ENCODE measurements at regions not wholly inside any gene's neighbourhood (a gene's known extent, or its start where the extent isn't known, plus 50 kb on each side); places are given as distances from the start of the nearest gene placed in this dataset.
"Not testable (repeated sequence)": the region's sequence is repeated elsewhere in the genome, so short reads cannot be mapped to it uniquely, and the experiment has no call there.

DNA sequence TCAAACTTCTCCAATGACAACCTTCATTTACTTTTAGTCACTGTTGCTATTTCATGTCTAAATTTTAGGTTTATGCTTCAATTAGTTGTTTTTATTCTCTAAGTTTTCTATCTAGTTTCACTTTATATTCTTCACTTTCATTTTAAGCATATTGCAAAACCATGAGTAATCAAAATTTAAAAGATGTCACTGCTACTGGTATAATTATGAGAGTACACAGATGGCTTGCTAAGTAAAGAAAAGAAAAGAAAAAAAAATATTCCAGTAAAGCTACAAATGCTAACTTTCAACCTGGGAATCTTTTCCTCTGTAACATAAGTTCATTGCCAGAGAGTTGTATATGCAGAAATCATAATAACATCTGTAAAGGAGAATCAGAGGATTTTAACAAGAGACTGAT, 1624.7 kb downstream of the PCDH9 start:
- no peak for DNase-seq (ENCODE audit: low read depth in 2 of 2)

DNA sequence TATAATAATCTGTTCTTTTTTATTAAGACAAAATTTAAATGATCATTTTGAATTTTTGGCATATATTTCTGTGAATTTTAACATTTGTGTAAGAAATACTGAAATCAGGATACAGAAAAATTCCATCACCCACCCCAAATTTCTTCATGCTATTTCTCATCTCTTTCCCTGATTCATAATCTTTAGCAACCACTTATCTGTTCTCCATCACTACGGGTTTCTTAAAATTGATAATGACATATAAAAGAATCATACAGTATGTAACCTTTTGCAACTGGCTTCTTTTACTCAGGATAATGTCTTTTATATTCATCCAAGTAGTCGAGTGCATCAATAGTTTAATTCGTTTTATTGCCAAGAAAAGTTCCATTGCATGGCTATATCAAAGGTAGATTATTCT, 1627.0 kb downstream of the PCDH9 start:
- DNase-seq (ENCODE audit: low read depth in 2 of 2): no peak

DNA sequence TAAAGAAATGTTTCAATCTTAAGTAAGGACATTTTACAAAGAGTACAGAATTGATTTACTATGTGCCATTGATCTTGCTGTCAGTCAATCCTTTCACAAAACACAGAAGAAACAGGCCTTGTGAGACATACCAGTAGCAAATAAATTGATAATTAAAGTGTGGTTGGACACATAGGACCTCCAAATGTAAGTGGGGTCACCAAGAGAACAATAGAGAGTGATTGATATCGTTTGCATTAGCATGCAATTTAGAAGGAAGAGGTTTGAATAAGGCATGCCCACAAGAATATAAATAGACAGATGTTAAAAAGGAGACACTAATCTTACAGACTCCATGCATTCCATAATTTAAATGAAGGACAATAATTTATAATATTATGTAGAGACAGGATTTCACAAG, 1628.3 kb downstream of the PCDH9 start:
- no peak for DNase-seq (ENCODE audit: low read depth in 2 of 2)

DNA sequence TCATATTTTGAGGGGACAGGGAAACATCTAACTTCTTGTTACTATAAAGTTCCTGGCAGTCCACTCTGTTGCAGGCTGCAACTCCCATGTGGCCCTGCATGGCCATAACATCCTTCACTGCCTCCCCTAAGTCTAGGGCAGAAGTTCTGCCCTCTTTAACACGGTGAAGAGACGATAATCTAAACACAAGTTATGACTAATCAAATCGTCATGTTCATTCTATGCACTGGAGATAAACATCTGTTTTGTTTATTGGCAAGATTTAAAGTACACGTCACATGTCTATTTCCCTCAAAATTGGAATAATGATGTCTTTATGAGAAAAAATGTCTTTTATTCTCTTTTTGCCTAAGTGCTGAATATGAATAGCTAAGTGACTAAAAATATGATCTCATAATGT, 1629.4 kb downstream of the PCDH9 start:
- DNase-seq (ENCODE audit: low read depth in 2 of 2): peak in 1 of 2 donors; percentile 34

DNA sequence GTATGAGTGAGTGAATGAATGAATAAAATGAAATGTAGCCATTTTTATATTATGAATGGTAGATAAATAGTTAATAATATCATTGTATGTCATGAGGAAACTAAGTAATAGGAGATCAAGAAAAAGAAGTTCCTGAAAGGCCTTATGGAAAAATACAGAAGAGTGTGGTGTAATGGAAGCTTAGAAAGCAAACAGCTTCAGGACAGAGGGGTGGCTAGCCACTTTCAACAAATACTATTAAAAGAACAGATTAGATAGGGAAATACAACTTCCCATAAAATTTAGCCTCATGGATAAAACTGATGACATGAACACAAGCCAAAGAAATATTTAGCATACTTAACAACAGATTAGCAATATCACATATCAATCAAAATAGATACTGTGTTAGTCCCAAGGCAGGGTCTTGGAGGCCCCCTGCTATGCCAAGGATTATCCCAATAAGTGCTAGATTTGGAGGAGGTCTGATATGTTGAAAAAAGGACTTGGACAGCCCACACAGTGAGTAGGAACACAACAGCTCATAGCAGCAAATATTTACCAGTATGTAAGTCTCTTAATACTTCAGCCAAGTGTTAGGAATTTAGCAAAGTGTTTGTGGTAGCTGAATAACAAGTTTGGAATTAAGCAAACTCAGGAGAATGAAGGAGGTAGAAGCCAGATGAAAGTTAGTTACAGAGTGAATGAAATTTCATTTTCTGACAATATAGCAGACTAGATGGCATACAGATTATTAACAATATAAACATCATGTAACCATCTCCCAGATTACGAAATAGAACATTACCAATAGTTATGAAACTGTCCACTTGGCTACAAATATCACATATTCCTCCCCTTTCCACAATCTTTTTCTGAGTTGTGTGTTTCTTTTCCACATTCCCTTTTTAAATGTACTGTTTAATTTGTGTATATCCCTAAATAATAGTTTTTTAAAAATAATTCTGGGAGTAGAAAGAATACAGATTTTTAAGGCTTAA, 1632.0 kb downstream of the PCDH9 start:
- DNase-seq (ENCODE audit: low read depth in 2 of 2): no peak

DNA sequence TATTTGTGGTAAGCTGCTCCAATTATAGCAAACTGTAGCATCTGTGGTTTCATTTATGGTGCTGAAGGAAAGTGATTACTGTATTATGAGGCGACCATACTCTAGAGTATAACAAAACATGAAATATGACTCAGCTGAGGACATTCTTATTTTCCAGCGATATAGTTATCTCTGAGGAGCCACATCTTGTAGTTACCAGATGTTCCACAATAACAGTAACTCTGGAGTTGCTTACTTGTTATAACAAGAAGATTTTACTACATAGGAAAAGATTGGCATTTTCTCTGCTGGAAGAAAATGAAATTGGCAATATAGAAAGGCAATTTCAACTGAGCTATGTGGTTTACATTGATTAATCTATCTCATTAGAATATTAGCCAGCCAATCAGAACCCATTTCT, 1634.2 kb downstream of the PCDH9 start:
- DNase-seq (ENCODE audit: low read depth in 2 of 2): no peak

DNA sequence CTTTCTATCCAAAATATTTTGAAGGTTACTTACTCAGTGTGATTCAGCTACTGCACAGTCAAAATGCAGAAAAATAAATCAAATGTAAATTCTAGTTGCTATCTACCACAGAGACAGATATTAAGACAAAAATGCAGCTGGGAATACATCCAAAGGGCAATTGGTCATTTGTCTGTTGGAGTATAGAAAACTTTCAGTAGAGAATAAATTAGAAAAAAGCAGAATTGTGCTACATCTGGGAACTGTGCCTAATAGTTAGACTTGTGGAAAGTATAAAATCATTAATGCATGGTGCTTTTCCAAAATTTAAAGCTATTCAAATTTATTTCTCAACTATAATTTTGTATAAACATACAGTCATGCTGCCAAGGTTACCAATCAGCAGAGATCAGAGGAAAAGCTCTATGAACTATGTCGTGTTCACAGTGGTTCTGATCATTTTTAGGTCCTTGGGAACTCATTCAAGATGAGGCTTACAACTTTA, 1635.8 kb downstream of the PCDH9 start:
- no peak for DNase-seq (ENCODE audit: low read depth in 2 of 2)

DNA sequence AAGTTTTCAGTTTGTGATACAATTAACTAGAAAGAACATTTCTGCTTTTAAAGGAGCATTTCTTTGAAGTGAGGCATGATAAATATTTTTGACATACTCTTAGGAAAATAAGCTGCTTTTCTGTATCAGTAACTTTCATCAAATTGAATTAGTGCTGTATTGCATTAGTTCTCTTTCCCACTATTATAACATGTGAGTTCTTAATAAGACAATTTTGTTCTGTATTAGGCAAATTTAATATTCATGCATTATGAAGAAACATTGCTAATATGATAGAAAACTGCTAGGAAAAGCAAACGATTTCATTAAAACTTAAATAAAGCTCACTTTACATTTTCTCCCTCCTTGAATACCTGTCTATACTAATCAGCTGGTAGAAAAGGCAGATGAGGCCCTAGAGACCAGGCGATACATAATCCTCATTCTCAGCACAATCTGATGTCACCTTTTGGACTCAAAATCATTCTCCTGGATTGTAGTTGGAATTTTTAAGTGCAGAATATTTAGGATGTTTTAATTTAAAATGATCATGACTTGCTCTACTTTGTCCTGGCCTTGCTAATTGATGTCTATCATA, 1636.8 kb downstream of the PCDH9 start:
- no peak for DNase-seq (ENCODE audit: low read depth in 2 of 2)

DNA sequence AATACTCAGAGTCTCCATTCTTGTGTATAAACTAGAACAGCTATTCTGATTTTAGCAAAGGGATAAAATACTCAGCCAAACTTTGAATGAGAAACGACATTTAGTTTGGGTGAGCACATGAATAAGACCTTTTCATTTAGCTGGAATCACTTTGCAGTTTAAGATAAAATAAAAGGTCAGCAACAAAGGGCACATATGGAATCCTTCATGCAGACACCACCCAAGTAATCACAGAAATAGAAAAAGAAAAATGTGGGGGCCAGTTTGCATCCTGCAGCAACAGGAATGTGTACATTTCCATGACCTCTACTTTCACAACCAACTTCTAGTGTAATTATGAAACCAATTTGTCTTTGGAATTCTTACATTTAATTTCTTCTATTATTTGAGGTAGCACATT, 1637.4 kb downstream of the PCDH9 start:
- no peak for DNase-seq (ENCODE audit: low read depth in 2 of 2)

DNA sequence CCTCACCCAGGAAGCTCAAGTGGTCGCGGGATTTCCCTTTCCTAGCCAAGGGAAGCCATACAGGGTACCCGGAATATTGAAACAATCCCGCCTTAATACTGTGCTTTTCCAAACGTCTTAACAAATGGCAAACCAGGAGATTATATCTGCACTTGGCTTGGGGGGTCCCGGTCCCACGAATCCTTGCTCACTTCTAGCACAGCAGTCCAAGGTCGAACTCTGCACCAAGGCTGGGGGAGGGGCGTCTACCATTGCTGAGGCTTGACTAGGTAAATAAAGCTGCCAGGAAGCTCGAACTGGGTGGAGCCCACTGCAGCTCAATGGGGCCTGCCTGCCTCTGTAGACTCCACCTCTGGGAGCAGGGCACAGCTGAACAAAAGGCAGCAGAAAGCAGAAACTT, 1644.8 kb downstream of the PCDH9 start:
- no peak for DNase-seq (ENCODE audit: low read depth in 2 of 2)

DNA sequence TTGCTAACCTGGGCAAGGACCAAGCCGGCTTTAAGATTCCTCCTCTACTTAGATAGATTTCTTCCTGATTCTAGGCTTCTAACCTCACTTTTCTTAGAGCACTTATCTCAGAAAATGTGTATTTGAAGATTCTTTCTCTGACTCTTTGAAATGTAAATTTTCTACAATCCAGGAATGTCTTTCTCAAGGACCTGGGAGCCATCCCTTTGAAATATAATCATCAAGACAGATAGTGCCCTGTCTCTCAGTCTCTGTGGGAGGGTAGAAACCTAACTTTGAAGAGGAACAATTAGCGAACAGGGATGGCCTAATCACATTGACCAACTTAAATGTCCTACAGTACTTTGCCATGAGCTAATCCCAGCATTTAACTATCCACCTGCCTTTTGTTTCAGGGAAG, 1646.0 kb downstream of the PCDH9 start:
- DNase-seq (ENCODE audit: low read depth in 2 of 2): no peak

DNA sequence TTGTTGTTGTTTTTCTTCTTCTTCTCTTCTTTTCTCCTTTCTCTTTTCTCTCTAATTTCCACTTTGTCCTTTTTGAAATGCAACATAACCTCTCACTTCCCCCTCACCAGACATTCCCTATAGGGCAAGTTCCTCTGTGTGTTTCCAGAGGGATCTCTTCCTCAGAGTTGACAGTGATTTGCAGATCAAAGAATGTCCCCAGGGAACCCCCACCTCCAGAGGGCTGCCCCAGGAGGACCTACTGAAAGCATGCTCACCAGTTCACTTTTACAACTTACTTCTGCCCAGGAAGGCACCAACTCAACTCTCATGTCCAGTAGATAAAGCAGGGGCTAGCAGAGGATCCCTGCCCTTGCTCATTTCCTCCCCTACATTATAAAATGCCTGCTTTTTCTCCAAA, 1648.0 kb downstream of the PCDH9 start:
- DNase-seq (ENCODE audit: low read depth in 2 of 2): no peak

DNA sequence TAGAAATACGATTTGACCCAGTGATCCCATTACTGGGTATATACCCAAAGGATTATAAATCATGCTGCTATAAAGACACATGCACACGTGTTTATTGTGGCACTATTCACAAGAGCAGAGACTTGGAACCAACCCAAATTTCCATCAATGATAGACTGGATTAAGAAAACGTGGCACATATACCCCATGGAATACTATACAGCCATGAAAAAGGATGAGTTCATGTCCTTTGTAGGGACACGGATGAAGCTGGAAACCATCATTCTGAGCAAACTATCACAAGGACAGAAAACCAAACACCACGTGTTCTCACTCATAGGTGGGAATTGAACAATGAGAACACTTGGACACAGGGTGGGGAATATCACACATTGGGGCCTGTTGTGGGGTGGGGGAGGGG, 1665.6 kb downstream of the PCDH9 start:
- not testable (repeated sequence) for DNase-seq (ENCODE audit: low read depth in 2 of 2)

DNA sequence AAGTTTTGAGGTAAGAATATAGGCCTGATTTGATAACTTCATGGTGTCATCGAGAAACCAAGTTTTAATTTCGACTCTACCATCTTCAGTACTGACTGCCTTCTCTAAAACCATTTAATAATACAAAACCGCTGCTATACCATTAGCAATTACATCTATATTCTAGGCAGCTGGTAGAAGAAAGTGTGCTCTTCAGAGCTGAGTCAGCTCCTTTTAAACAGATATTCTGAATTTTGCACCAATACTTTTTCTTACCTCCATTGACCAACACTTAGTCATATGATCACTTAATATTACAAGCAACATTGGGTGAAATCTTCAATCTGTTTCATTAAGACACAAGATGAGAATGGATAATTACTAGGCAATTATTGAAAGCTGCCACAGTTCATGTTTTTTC, 1667.8 kb downstream of the PCDH9 start:
- no peak for DNase-seq (ENCODE audit: low read depth in 2 of 2)

DNA sequence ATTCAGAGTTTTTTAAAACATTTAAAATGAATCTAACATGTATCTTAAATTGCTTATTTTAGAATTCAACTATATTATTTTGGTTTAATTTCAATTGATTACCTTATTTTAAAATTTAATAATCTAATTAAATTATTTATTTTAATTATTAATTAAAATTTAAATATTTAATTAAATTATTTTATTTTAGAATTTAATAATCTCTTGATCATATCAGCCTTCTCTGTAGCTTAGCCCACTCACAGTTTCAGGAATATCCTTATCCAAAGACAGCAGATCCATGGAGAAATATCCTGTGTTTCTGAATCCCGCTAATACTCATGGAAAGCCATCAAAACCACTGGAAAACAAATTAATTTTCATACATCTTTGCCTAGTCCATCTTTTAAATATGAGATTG, 1669.2 kb downstream of the PCDH9 start:
- no peak for DNase-seq (ENCODE audit: low read depth in 2 of 2)

DNA sequence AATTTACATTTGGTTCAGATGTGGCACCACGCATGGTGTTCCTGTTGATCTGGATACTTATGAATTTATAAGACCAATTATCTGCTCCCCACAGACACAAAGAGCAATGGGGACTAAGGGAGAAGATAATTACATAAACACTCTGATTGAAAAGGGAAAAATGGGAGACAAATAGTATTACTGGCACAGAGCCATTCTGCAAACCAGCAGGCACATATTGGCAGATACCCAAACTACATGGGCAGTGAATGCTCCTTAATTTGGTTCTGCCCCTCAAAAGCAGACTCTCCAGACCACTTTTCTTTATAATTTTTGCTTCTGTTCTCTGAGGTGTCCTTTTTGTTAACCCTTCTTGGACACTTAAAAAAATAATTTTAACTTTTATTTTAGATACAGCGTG, 1674.2 kb downstream of the PCDH9 start:
- DNase-seq (ENCODE audit: low read depth in 2 of 2): no peak

DNA sequence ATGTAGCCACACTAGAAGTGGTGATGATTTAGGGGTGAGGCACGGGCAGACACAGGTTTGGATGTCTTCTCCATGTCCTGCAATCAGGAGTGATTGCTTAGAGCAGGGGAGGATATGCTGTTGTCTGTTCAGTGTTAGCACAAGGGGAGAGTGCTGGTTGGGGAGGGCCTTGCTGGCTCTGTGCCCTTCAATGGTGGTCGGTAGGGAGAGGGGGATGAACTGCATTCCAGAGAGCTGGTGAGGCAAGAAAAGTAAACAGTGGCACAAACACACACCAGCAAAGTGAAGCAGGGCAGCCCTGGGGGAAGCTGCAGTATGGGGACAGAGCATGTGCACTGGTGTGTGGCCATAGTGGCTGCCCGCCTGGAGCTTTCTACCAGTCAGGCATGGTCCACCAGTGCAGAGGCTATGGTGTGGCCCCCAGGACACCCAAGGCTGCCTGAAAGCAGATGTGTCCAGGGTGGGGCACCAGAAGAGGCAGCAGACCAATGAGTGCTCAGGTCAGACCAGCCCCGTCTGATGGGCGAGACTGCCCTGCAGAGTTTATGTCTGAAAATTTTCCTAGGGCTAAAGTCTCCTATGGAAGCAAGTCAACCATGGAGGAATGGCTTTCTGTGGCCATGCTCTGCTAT, 1676.9 kb downstream of the PCDH9 start:
- no peak for DNase-seq (ENCODE audit: low read depth in 2 of 2)

DNA sequence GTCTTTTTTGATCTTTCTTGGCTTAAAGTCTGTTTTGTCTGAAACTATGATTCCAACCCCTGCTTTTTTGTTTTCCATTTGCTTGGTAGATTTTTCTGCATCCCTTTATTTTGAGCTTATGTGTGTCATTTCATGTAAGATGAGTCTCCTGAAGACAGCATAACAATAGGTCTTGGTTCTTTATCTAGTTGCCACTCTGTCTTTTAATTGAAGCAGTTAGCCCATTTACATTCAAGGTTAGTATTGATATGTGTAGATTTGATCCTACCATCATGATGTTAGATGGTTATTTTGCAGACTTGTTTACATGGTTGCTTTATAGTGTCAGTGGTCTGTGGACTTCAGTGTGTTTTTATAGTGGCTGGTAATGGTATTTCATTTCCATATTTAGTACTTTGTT, 1678.9 kb downstream of the PCDH9 start:
- no peak for DNase-seq (ENCODE audit: low read depth in 2 of 2)

DNA sequence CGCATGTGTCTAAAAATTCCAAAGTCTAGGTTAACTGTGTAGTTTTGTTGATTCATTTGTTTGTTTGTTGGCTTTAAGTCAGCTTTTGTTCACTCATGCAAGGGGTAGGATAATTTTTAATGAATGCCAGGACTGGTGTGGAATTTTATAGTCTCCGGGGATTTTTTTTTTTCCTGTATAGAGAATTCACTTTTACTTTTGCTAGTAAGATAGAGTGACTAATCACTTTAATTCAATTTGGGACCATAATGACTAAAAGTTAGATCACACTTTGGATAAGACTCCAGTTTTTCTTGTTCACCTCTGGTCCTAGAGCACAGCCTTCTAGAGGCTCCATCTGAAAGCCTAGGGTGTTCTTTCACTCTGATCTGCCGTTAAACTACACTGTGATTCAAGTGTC, 1690.0 kb downstream of the PCDH9 start:
- no peak for DNase-seq (ENCODE audit: low read depth in 2 of 2)

DNA sequence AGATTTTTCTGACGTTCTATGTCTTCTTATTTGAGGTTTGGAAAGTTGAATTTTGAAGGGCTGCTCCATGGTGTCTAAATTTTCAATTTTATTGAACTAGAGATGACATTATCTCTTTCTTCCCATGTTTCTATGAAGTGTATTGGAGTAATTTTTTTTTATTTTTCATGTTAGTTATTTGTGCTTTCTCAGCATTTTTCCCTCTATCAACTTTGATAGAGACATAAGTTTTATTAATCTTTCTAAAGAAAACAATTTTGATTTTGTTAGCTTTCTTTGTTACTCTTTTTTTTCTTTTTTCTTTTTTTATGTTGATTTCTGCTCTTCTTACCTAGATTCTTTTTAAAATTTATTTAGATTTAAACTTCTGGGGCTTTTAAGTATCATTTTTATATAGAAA, 1694.8 kb downstream of the PCDH9 start:
- DNase-seq (ENCODE audit: low read depth in 2 of 2): no peak

DNA sequence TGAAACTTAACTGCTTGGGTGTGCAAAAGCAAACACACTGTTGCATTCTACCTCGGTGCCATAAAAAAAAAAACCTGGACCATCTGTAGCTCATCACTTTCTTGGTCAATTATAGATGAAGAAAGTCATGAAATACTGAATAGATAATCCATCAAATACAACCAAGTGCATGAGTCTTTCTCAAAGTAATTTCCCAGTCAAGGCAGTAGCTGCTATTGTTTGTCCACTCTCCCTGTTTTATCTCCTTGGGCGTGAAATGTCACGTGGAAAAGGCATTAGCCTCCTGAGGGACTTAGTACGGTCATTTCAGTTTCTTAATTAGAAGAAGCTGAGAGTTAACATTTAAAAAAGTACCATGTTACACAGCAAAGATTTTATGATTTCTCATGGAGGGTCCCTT, 1697.9 kb downstream of the PCDH9 start:
- no peak for DNase-seq (ENCODE audit: low read depth in 2 of 2)

DNA sequence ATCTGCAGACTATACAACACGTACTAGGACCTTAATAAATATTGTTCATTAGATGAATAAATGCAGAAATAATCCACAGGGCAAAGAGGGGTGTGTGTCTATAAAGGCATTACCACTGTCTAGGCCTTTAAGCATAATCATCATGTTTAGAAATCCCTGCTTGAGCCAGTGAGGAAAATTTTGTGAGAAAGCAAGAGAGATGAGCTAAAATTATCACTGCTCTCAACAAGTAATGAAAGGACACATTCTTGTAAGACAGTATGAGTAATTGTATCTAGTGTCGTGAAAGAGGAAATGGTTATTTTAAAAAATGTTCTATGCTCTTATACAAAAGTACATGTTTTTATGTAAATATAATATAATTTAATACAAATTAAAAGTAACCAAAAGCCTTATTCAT, 1699.4 kb downstream of the PCDH9 start:
- no peak for DNase-seq (ENCODE audit: low read depth in 2 of 2)

DNA sequence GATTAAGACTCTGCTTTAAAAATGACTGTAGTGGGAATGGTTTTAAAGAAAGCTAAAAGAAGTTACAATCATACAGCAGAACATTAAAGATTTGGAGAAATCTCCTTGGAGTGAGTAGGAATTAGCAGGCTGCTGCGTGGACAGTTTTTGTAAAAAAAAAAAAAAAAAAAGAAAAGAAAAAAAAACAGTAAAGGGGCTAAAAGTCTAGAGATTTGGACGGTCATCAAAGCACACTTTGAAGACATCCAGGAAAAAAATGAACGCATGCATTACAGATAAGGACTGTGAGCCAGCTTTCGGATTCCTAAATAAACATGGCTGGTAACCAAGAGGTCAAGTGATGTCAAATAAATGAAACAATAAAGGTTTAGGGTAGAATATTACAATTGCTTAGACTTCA, 1700.6 kb downstream of the PCDH9 start:
- DNase-seq (ENCODE audit: low read depth in 2 of 2): no peak
